ENCODE measurements at regions not wholly inside any gene's neighbourhood (a gene's known extent, or its start where the extent isn't known, plus 50 kb on each side); places are given as distances from the start of the nearest gene placed in this dataset.

DNA sequence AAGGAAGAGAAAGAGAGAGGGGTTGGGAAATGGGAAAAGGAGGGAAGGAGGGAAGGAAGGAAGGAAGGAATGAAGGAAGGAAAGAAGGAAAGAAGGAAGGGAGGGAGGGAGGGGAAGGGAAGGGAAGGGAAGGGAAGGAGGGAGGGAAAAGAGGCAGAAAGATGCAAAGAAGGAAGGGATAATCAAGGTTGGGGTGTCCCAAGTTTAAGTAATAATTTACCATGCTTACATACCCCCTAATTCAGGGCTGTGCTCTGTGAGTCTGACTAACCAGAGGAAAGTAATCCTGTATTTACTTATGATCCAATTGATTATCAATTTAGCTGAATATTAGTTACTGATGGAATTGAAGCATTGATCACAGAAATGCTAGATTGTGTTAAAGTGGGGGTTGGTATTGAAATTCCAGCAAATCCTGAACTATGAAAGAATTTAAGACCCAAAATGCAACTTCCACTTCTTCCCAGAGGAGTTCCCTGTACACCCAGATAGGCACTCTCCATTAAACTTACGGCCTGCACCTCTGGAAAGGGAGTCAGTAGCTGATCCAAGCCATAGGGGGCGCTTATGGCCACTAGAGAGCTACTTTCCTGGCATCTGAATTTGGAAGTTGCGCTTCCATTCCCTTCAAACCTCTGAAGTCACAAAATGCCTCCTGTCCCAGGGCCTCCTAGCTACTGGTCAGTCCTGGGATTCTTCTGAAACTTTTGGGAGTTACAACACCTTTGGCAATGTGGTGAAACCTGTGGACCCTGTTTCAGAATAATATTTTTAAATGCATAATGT, 162.7 kb upstream of the PWP1 start:
- no peak for DNase-seq (ENCODE audit: low read depth in 2 of 2)

- DNase-seq (ENCODE audit: low read depth in 2 of 2): no peak
Measured at GRCh38 chr12:107523775-107524535, 161.6 kb upstream of the PWP1 start.

DNA sequence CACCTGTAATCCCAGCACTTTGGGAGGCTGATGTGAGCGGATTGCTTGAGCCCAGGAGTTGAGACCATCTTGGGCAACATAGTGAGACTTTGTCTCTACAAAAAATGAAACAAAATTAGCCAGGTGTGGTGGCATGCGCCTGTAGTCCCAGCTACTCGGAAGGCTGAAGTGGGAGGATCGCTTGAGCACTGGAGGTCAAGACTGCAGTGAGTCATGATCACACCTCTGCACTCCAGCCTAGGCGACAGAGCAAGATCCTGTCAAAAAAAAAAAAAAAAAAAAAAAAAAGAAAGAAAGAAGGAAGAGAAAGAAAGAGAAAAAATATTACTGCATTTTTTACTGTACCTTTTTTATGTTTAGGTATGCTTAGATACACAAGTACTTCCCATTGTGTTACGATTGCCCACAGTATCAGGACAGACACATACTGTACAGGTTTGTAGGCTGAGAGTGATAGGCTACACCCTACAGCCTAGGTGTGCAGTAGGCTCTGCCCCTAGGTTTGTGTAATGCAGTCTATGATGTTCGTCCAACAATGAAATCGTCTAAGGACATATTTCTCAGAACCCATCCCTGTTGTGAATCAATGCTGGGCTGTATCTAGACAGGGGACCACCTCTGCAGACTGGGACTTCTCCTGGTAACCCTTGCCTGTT, 160.4 kb upstream of the PWP1 start:
- DNase-seq (ENCODE audit: low read depth in 2 of 2): no peak

GRCh38 chr12:107525719-107526554, 159.7 kb upstream of the PWP1 start:
- DNase-seq (ENCODE audit: low read depth in 2 of 2): no peak

DNA sequence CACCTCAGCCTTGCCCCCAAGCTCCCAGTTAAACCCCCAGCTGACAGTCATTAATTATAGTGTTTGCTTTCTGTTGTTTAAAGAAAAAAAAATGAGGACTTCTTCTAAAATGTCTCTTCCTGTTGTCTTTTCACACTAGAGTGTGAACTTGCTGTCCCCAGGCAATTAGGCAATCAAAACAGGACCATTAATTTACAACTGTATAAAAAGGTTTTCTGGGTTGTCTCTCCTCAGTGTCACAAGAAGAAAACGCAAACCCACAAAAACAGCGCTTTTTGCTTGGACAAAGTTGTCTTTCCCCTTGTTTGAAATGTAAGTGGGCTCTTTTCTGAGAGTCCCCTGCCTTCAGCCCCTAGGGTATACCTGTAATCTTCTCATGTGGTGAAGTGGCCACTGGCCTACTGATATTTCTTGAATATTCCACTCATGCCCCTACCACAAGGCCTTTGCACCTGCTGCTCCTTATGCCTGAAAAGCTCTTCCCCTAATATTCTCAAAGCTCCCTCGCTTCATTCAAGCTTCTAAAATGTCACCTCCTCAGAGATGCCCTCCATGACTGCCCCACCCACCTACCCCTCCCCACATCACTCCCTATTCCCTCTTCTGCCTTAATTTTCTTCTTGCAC, 158.9 kb upstream of the PWP1 start:
- DNase-seq (ENCODE audit: low read depth in 2 of 2): no peak

- DNase-seq (ENCODE audit: low read depth in 2 of 2): no peak
Measured at GRCh38 chr12:107528731-107529365, 156.8 kb upstream of the PWP1 start.

- no peak for DNase-seq (ENCODE audit: low read depth in 2 of 2)
Measured at GRCh38 chr12:107529991-107530390, 155.6 kb upstream of the PWP1 start.

- DNase-seq (ENCODE audit: low read depth in 2 of 2): no peak
Measured at GRCh38 chr12:107530701-107531100, 154.9 kb upstream of the PWP1 start.

DNA sequence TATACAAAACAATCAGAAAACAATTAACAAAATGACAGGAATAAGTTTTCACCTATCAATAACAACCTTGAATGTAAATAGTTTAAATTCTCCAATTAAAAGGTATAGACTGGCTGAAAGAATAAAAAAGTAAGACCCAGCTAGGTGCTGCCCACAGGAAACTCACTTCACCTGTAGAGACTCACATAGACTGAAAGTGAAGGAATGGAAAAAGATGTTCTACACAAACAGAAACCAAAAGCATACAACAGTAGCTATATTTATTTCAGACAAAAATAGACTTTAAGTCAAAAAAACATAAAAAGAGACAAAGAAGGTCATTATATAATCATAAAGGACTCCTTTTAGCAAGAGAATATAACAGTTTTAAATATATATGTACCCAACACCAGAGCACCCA, 152.4 kb upstream of the PWP1 start:
- no peak for DNase-seq (ENCODE audit: low read depth in 2 of 2)

DNA sequence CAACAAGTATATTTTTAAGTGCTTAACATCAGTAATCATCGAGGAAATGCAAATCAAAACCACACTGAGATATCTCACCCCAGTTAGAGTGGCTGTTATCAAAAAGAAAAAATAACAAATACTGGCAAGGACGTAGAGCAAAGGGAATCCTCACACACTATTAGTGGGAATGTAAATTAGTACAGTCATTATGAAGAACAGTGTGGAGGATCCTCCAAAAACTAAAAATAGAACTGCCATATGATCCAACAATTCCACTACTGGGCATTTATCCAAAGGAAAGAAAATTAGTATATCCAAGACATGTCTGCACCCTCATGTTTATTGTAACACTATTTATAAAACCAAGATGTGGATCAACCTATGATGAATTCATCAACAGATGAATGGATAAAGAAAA, 149.0 kb upstream of the PWP1 start:
- no peak for DNase-seq (ENCODE audit: low read depth in 2 of 2)

- no peak for DNase-seq (ENCODE audit: low read depth in 2 of 2)
Measured at GRCh38 chr12:107537464-107538119, 148.0 kb upstream of the PWP1 start.

DNA sequence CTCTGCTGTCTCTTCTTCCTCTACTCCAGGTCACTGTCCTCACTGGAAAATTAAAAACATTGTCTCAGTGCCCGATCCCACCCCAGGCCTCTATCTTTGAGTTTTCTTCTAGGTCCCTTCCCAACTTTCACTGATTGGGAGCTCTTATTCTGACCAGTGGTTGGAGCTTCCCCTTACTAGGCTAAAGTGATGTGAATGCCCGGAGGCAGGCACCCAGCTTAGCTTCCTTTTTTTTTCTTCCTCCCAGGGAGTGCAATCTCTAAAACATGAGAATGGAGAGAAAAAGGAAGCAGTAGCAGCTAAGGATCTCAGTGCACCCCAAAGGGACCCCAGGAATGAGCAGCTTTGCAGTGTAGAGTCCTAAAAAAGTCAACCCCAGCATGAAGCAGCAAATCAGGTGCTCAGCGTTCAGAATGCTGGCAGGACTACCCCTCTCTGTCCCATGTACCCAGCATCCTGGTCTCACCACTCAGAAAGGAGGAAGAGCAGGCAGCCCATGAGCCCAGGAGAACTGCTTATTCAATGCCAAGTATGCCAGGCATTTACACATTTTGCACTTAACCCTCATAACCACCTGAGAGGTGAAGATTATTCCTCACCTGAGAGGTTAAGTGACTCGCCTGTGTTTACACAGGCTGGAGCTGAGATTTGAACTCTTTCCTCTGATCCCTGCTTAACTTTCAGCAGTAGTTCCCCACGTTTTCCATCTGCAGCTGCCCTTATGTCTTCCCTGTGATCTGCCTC, 146.2 kb upstream of the PWP1 start:
- DNase-seq (ENCODE audit: low read depth in 2 of 2): no peak

DNA sequence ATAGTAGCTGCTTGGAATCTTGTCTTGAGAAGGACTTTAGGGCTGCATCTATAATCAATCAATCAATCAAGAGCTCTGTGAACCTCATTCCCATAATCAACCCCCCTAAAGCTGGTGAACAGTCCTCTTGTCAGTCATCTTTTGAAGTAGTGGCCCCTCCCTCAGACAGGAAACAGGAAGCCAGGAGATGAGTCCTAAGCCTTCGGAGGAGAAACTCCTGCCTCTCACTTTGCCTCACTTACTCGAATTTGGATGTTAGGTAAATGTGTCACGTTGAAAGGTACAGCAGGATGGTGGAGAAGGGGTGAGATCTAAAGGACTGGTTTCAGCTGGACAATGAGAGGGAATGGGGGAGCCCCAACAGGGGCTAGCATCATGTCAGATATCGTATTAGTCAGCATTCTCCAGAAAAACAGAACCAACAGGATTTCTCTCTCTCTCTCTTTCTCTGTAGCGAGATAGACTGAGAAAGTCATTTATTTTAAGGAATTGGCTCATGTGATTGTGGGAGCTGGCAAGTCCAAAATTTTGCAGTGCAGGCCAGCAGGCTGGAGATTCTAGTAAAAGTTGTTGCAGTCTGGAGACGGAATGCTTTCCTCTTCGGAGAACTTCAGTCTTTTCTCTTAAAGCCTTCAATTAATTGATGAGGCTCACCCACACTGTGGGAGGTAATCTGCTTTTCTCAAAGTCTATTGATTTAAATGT, 144.4 kb upstream of the PWP1 start:
- DNase-seq (ENCODE audit: low read depth in 2 of 2): no peak

- no peak for DNase-seq (ENCODE audit: low read depth in 2 of 2)
Measured at GRCh38 chr12:107543416-107543815, 142.2 kb upstream of the PWP1 start.

DNA sequence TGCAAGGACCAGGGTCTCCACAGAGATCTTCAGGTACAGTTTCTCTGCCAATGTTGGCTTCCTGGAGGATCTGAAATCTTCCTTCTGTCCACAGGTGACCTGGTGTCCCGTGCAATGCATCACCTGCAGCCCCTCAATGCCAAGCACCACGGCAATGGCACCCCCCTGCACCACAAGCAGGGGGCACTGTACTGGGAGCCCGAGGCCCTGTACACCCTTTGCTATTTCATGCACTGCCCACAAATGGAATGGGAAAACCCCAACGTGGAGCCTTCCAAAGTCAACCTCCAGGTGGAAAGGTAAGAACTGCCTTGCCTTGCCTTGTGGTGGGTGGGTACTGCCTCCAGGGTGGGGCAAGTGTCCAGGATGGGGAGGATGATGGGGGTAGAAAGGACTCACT, 141.8 kb upstream of the PWP1 start:
- no peak for DNase-seq (ENCODE audit: low read depth in 2 of 2)

GRCh38 chr12:107544937-107545336, 140.7 kb upstream of the PWP1 start:
- no peak for DNase-seq (ENCODE audit: low read depth in 2 of 2)

DNA sequence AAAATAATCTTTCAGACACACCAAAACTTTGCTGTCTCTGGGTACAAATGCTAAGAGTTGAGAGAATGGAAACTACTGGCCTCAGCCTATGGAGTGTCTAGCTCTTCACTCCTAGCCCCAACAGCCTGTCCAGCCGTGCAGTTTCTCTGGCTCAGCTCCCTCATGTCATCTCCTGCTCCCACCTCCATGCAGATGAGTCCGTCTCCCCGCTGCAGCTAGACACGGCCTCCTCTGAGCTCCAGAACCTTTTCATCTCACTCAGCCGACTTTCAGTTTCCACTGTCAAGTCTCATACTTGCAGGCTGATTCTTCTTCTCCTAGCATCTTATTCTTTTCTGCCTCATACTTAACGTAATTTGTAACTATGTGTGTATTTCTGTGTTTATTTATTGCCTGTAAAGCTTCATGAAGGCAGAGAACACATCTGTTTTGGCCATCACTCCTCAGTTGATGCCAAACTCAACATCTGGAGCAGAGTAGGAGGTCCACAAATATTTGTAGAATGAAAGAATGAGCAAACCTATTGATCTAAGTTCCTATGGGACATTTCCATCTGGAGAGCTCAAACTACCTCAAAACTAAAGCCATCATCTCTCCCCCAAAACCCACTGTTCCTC, 139.8 kb upstream of the PWP1 start:
- no peak for DNase-seq (ENCODE audit: low read depth in 2 of 2)

- no peak for DNase-seq (ENCODE audit: low read depth in 2 of 2)
Measured at GRCh38 chr12:107547389-107547788, 138.2 kb upstream of the PWP1 start.
